DOHH2 (cell line): ENCODE measurements at regions not wholly inside any gene's neighbourhood (a gene's known extent, or its start where the extent isn't known, plus 50 kb on each side); places are given as distances from the start of the nearest gene placed in this dataset.

Source experiments
- H3F3A ChIP-seq: fragments of 200-600 bp; sonication (generic), shearing (Covaris generic); 2 replicates; pipeline ENCODE4 v1.6.0; 2016; ENCODE audit warnings: antibody characterized with exemption, mild to moderate bottlenecking; ENCODE audit not compliant: control insufficient read depth, insufficient read depth
- H3K27ac ChIP-seq: fragments of 200-600 bp; sonication (generic); 2 replicates; pipeline ENCODE4 v1.5.1; 2014; ENCODE audit warnings: low read depth, mild to moderate bottlenecking, low read length, moderate library complexity
- H3K27me3 ChIP-seq: fragments of 200-600 bp; sonication (generic); 2 replicates; pipeline ENCODE4 v1.6.1; 2014; ENCODE audit warnings: mild to moderate bottlenecking, low read length, mixed read lengths; ENCODE audit not compliant: control insufficient read depth
- H3K36me3 ChIP-seq: fragments of 200-600 bp; sonication (generic); 2 replicates; pipeline ENCODE4 v1.6.1; 2014; ENCODE audit warnings: mild to moderate bottlenecking, low read length, moderate library complexity, mixed read lengths; ENCODE audit not compliant: control insufficient read depth
- H3K4me1 ChIP-seq: fragments of 200-600 bp; sonication (generic); 2 replicates; pipeline ENCODE4 v1.6.1; 2014; ENCODE audit warnings: mild to moderate bottlenecking, low read length, mixed read lengths; ENCODE audit not compliant: control insufficient read depth
- H3K4me2 ChIP-seq: fragments of 200-600 bp; sonication (generic); 2 replicates; pipeline ENCODE4 v1.6.0; 2014; ENCODE audit warnings: mild to moderate bottlenecking, low read length, moderate library complexity
- H3K4me3 ChIP-seq: fragments of 200-600 bp; sonication (generic); 2 replicates; pipeline ENCODE4 v1.5.1; 2014; ENCODE audit warnings: mild to moderate bottlenecking, low read length, mixed read lengths
- H3K79me2 ChIP-seq: fragments of 200-600 bp; sonication (generic); 2 replicates; pipeline ENCODE4 v1.6.1; 2014; ENCODE audit warnings: mild to moderate bottlenecking, low read length, mixed read lengths; ENCODE audit not compliant: control insufficient read depth
- H3K9me2 ChIP-seq: fragments of 200-600 bp; sonication (generic); replicated peaks from 2 replicates; pipeline ENCODE4 v1.6.1; 2014; ENCODE audit warnings: mild to moderate bottlenecking, low read length, mixed read lengths; ENCODE audit not compliant: control insufficient read depth
- H3K9me3 ChIP-seq: fragments of 200-600 bp; sonication (generic); 2 replicates; pipeline ENCODE4 v1.6.1; 2014; ENCODE audit warnings: antibody characterized with exemption, low read length, mixed read lengths; ENCODE audit not compliant: control insufficient read depth, insufficient read depth
- H4K20me1 ChIP-seq: fragments of 200-600 bp; sonication (generic); 2 replicates; pipeline ENCODE4 v1.6.0; 2014; ENCODE audit warnings: low read depth, mild to moderate bottlenecking, antibody characterized with exemption, low read length, moderate library complexity; ENCODE audit not compliant: control insufficient read depth, insufficient read depth
- EZH2phosphoT487 ChIP-seq: fragments of 200-600 bp; sonication (generic); IDR thresholded peaks from 2 replicates; pipeline ENCODE4 v1.6.1; 2017; ENCODE audit warnings: borderline replicate concordance, mild to moderate bottlenecking, antibody characterized with exemption, low read length, moderate library complexity, mixed read lengths
- TF ChIP-seq, protein P1 (sequence below): fragments of 200-600 bp; sonication (generic); IDR thresholded peaks from one replicate; pipeline ENCODE4 v1.5.1; 2014; ENCODE audit warnings: antibody characterized with exemption, mild to moderate bottlenecking, low read depth, low read length; ENCODE audit not compliant: poor library complexity, severe bottlenecking

DNA sequence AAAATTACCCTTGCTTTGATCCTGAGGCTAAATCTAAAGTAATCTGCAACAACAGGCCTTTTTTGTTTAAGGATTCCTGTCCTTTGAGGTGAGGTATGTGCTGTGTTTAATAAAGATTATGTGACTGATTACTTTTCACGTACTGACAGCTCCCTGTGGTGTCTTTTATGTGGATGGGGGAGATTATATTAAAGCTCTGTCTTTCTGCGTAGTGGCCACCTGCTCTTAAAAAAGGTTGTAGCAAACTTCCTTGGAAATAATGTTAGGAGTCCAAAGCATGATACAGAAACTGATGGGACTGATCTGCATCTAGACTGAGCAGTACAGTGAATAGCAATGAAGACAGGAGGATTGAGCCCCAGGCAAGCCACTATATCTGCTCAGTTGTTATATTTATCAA, 453.0 kb upstream of the GOLIM4 start:
- no peaks in the 10 kb centered on the region for H3K27me3 ChIP-seq
- no peaks in the 10 kb centered on the region for H4K20me1 ChIP-seq
- H3F3A ChIP-seq: no peaks in the 10 kb centered on the region
- H3K9me3 ChIP-seq: no peaks in the 10 kb centered on the region
- H3K4me3 ChIP-seq: no peak overlapping the region
- H3K36me3 ChIP-seq: no peaks in the 10 kb centered on the region
- H3K4me2 ChIP-seq: no peak overlapping the region
- no peak for TF ChIP-seq EZH2phosphoT487
- TF ChIP-seq, protein P1, sequence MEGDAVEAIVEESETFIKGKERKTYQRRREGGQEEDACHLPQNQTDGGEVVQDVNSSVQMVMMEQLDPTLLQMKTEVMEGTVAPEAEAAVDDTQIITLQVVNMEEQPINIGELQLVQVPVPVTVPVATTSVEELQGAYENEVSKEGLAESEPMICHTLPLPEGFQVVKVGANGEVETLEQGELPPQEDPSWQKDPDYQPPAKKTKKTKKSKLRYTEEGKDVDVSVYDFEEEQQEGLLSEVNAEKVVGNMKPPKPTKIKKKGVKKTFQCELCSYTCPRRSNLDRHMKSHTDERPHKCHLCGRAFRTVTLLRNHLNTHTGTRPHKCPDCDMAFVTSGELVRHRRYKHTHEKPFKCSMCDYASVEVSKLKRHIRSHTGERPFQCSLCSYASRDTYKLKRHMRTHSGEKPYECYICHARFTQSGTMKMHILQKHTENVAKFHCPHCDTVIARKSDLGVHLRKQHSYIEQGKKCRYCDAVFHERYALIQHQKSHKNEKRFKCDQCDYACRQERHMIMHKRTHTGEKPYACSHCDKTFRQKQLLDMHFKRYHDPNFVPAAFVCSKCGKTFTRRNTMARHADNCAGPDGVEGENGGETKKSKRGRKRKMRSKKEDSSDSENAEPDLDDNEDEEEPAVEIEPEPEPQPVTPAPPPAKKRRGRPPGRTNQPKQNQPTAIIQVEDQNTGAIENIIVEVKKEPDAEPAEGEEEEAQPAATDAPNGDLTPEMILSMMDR: no peak
- no peak overlapping the region for H3K27ac ChIP-seq
- H3K79me2 ChIP-seq: no peaks in the 10 kb centered on the region
- no peaks in the 10 kb centered on the region for H3K4me1 ChIP-seq
- no peaks in the 10 kb centered on the region for H3K9me2 ChIP-seq

DNA sequence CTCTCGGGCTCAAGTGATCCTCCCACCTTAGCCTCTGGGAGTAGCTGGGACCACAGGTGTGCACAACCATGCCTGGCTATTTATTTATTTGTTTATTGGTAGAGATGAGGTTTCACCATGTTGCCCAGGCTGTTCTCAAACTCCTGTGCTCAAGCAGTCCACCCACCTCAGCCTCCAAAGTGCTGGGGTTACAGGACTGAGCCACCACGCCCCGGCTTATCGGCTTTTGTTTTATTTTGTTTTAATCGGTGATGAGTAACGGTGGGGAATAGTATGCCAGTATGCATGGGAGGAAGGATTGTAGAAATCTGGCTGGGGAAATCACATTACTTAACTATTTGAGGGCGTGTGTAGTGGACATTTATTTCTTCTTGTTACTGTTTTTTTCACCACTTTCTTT, 451.0 kb upstream of the GOLIM4 start:
- Histone ChIP-seq H3K79me2 (no peaks in the 10 kb centered on the region), H3F3A (no peaks in the 10 kb centered on the region), H3K27ac (no peak overlapping the region), H4K20me1 (no peaks in the 10 kb centered on the region), H3K9me3 (no peaks in the 10 kb centered on the region), H3K36me3 (no peaks in the 10 kb centered on the region), H3K4me3 (no peak overlapping the region), H3K4me2 (no peak overlapping the region), H3K27me3 (no peaks in the 10 kb centered on the region), H3K4me1 (no peaks in the 10 kb centered on the region), H3K9me2 (no peaks in the 10 kb centered on the region)
- TF ChIP-seq, protein P1: no peak
- TF ChIP-seq EZH2phosphoT487: no peak

DNA sequence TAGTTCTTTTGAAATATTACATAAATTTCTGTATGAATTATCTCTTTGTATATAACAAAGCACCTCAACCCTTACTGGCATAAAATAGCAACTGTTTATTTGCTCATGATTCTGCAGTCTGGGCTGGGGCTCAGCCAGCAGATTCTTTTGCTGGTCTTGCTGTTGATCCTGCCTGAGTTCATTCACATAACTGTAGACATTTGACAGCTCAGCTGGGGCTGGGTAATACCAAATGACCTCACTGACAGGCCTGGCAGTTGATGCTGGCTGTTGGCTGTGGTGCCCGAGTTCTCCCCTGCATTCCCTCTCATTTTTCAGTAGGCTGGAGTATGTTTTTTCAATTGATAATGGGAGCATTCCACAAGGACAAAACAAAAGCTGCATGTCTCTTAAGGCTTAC, 449.9 kb upstream of the GOLIM4 start:
- no peaks in the 10 kb centered on the region for H3F3A ChIP-seq
- H3K4me1 ChIP-seq: no peaks in the 10 kb centered on the region
- no peaks in the 10 kb centered on the region for H3K9me3 ChIP-seq
- no peaks in the 10 kb centered on the region for H3K9me2 ChIP-seq
- no peak overlapping the region for H3K4me2 ChIP-seq
- TF ChIP-seq, protein P1: no peak
- TF ChIP-seq EZH2phosphoT487: no peak
- no peaks in the 10 kb centered on the region for H3K79me2 ChIP-seq
- no peak overlapping the region for H3K27ac ChIP-seq
- no peak overlapping the region for H3K4me3 ChIP-seq
- H3K36me3 ChIP-seq: no peaks in the 10 kb centered on the region
- no peaks in the 10 kb centered on the region for H3K27me3 ChIP-seq
- H4K20me1 ChIP-seq: no peaks in the 10 kb centered on the region
